H9 (cell line): ENCODE measurements at regions not wholly inside any gene's neighbourhood (a gene's known extent, or its start where the extent isn't known, plus 50 kb on each side); places are given as distances from the start of the nearest gene placed in this dataset.

Experiments
- DNase-seq: peaks from one replicate; pipeline ENCODE4 v3.0.0-alpha.2; 2017
- H2AFZ ChIP-seq: one replicate; pipeline ENCODE4 v1.6.1; 2013; ENCODE audit warnings: mild to moderate bottlenecking, low read length, control low read depth, moderate library complexity
- H2AK5ac ChIP-seq: 2 replicates; pipeline ENCODE4 v1.6.1; 2013; ENCODE audit warnings: low read length, control low read depth, mixed read lengths; ENCODE audit not compliant: insufficient read length
- H2BK120ac ChIP-seq: one replicate; pipeline ENCODE4 v1.6.1; 2013; ENCODE audit warnings: low read depth, mild to moderate bottlenecking, low read length, control low read depth, inconsistent platforms; ENCODE audit not compliant: poor library complexity, severe bottlenecking
- H2BK12ac ChIP-seq: 2 replicates; pipeline ENCODE4 v1.6.1; 2013; ENCODE audit warnings: low read length, control low read depth, mixed read lengths, low read depth; ENCODE audit not compliant: insufficient read length
- H2BK15ac ChIP-seq: 2 replicates; pipeline ENCODE4 v1.6.1; 2013; ENCODE audit warnings: low read depth, low read length, control low read depth
- H2BK20ac ChIP-seq: one replicate; pipeline ENCODE4 v1.6.1; 2013; ENCODE audit warnings: low read depth, mild to moderate bottlenecking, low read length, control low read depth, inconsistent platforms; ENCODE audit not compliant: poor library complexity, severe bottlenecking
- H2BK5ac ChIP-seq: 2 replicates; pipeline ENCODE4 v1.6.1; 2013; ENCODE audit warnings: low read length, control low read depth, mixed read lengths; ENCODE audit not compliant: insufficient read length
- H3K14ac ChIP-seq: 2 replicates; pipeline ENCODE4 v1.6.1; 2013; ENCODE audit warnings: low read length, control low read depth; ENCODE audit not compliant: insufficient read depth
- H3K18ac ChIP-seq: 2 replicates; pipeline ENCODE4 v1.6.1; 2013; ENCODE audit warnings: low read depth, mild to moderate bottlenecking, mixed read lengths, low read length, control low read depth; ENCODE audit not compliant: insufficient read length
- H3K23ac ChIP-seq: 2 replicates; pipeline ENCODE4 v1.6.1; 2013; ENCODE audit warnings: low read length, control low read depth, mixed read lengths, low read depth; ENCODE audit not compliant: insufficient read length
- H3K23me2 ChIP-seq: 2 replicates; pipeline ENCODE4 v1.6.1; 2013; ENCODE audit warnings: low read depth, mild to moderate bottlenecking, mixed read lengths, low read length, control low read depth; ENCODE audit not compliant: insufficient read length, poor library complexity, severe bottlenecking
- H3K27ac ChIP-seq: 2 replicates; pipeline ENCODE4 v1.5.1; 2013; ENCODE audit warnings: low read length, control low read depth, mixed read lengths, low read depth; ENCODE audit not compliant: insufficient read length
- H3K27me3 ChIP-seq: 2 replicates; pipeline ENCODE4 v1.6.1; 2013; ENCODE audit warnings: low read length, control low read depth, inconsistent platforms; ENCODE audit not compliant: insufficient read depth
- H3K4ac ChIP-seq: 2 replicates; pipeline ENCODE4 v1.6.1; 2013; ENCODE audit warnings: low read depth, mild to moderate bottlenecking, control low read depth, inconsistent platforms, low read length, moderate library complexity
- H3K4me1 ChIP-seq: 2 replicates; pipeline ENCODE4 v1.6.1; 2013; ENCODE audit warnings: low read length, control low read depth, inconsistent platforms; ENCODE audit not compliant: insufficient read depth
- H3K4me2 ChIP-seq: 2 replicates; pipeline ENCODE4 v1.6.1; 2013; ENCODE audit warnings: low read length, control low read depth, mixed read lengths; ENCODE audit not compliant: insufficient read length, insufficient read depth
- H3K56ac ChIP-seq: 2 replicates; pipeline ENCODE4 v1.6.1; 2013; ENCODE audit warnings: low read depth, mild to moderate bottlenecking, mixed read lengths, low read length, control low read depth; ENCODE audit not compliant: insufficient read length
- H3K79me1 ChIP-seq: 2 replicates; pipeline ENCODE4 v1.6.1; 2013; ENCODE audit warnings: low read depth, mild to moderate bottlenecking, moderate library complexity, low read length, control low read depth, inconsistent platforms; ENCODE audit not compliant: insufficient read depth, poor library complexity, severe bottlenecking
- H3K79me2 ChIP-seq: 2 replicates; pipeline ENCODE4 v1.6.1; 2013; ENCODE audit warnings: low read length, control low read depth, inconsistent platforms; ENCODE audit not compliant: insufficient read depth
- H3K9ac ChIP-seq: 2 replicates; pipeline ENCODE4 v1.6.1; 2013; ENCODE audit warnings: low read length, control low read depth, mixed read lengths; ENCODE audit not compliant: insufficient read length; ENCODE audit errors: extremely low read depth
- H3K9me3 ChIP-seq: one replicate; pipeline ENCODE4 v1.6.1; 2013; ENCODE audit warnings: low read depth, low read length, inconsistent platforms; ENCODE audit not compliant: control insufficient read depth
- H3T11ph ChIP-seq: one replicate; pipeline ENCODE4 v1.6.1; 2013; ENCODE audit warnings: mild to moderate bottlenecking, low read length, control low read depth, inconsistent platforms
- H4K20me1 ChIP-seq: one replicate; pipeline ENCODE4 v1.6.1; 2013; ENCODE audit not compliant: control insufficient read depth, insufficient read length, insufficient read depth
- H4K5ac ChIP-seq: 2 replicates; pipeline ENCODE4 v1.6.1; 2013; ENCODE audit warnings: low read depth, mild to moderate bottlenecking, mixed read lengths, low read length, control low read depth; ENCODE audit not compliant: insufficient read length
- H4K8ac ChIP-seq: replicated peaks from 2 replicates; pipeline ENCODE4 v1.6.1; 2013; ENCODE audit warnings: low read length, control low read depth, mixed read lengths, low read depth; ENCODE audit not compliant: insufficient read length
- H4K91ac ChIP-seq: 2 replicates; pipeline ENCODE4 v1.6.1; 2013; ENCODE audit warnings: low read depth, mild to moderate bottlenecking, moderate library complexity, mixed read lengths, low read length, control low read depth; ENCODE audit not compliant: insufficient read length
- H3K27ac Mint-ChIP-seq, 3 experiments: 2 replicates in 2 of 3; 3 replicates in 1 of 3; pipeline ENCODE4 v1.8.0; 2020 to 2021; ENCODE audit warnings: mixed read lengths in 3 of 3, mild to moderate bottlenecking in 1 of 3, moderate library complexity in 1 of 3
- H3K27me3 Mint-ChIP-seq: 2 replicates; pipeline ENCODE4 v1.8.0; 2021; ENCODE audit warnings: low read depth, mild to moderate bottlenecking, moderate library complexity, mixed read lengths
- H3K36me3 Mint-ChIP-seq, 3 experiments: 2 replicates in 2 of 3; 3 replicates in 1 of 3; pipeline ENCODE4 v1.8.0; 2020 to 2021; ENCODE audit warnings: low read depth in 3 of 3, mixed read lengths in 3 of 3; ENCODE audit not compliant: insufficient read depth in 1 of 3
- H3K4me1 Mint-ChIP-seq, 2 experiments: 2 replicates each; pipeline ENCODE4 v1.8.0; 2020; ENCODE audit warnings: mixed read lengths in 2 of 2
- H3K4me3 Mint-ChIP-seq, 2 experiments: 2 replicates in 1 of 2; 3 replicates in 1 of 2; pipeline ENCODE4 v1.8.0; 2020 to 2021; ENCODE audit warnings: mild to moderate bottlenecking in 2 of 2, mixed read lengths in 2 of 2, moderate library complexity in 1 of 2
- H3K9me3 Mint-ChIP-seq, 2 experiments: 2 replicates in 1 of 2; 3 replicates in 1 of 2; pipeline ENCODE4 v1.8.0; 2020; ENCODE audit warnings: mild to moderate bottlenecking in 2 of 2, mixed read lengths in 2 of 2, moderate library complexity in 1 of 2
- WGBS: extraction: QIAGEN DNeasy Blood & Tissue Kit; methylation state at CpG from one replicate; pipeline ENCODE4 v1.1.7; 2013; ENCODE audit warnings: missing lambda C conversion rate, low lambda C conversion rate, mixed read lengths; ENCODE audit not compliant: insufficient read length; ENCODE audit errors: extremely low coverage; 5-methylcytosine and 5-hydroxymethylcytosine counted together
- TF ChIP-seq, protein P1 (sequence below): fragments of 200-600 bp; sonication (generic); conservative IDR thresholded peaks from 3 replicates; pipeline ENCODE4 v1.8.0; 2021; ENCODE audit warnings: antibody characterized with exemption, mild to moderate bottlenecking

DNA sequence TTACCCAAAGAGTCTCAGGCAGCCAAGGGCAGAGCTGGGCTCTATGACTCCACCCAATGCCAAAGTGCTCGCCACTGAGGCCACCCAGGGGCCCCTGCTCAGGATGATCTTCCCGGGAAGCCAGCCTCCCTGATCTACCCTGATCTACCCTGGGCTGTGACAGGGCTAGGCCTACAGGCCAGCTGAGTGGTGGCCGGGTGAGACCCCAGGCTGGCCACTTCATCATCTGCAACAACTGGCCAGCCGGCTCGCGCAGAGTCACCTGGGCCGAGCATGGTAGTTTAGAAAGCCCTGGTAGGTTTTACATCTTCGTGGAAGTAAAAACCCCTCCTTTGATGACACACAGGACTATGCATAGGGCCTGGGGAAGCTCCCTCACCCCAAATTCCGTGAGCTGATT is 276.3 kb downstream of the NDUFA10 start:
- Histone ChIP-seq H3K79me1 (no peaks in the 10 kb centered on the region), H3K9ac (no peak overlapping the region), H4K5ac (no peak overlapping the region), H2BK20ac (no peak overlapping the region), H2BK15ac (no peak overlapping the region), H3K27ac (no peak overlapping the region), H3K23ac (no peak overlapping the region), H2BK12ac (no peak overlapping the region), H4K91ac (no peak overlapping the region), H3T11ph (no peak overlapping the region), H3K27me3 (no peaks in the 10 kb centered on the region), H2BK5ac (no peak overlapping the region), H3K14ac (no peak overlapping the region), H3K4me1 (no peaks in the 10 kb centered on the region), H3K56ac (no peak overlapping the region), H3K4me2 (no peak overlapping the region), H3K23me2 (no peaks in the 10 kb centered on the region), H2AK5ac (no peak overlapping the region), H4K20me1 (no peaks in the 10 kb centered on the region), H4K8ac (no peak overlapping the region), H3K79me2 (no peaks in the 10 kb centered on the region), H3K18ac (no peak overlapping the region), H3K4ac (no peak overlapping the region), H2BK120ac (no peak overlapping the region), H2AFZ (no peak overlapping the region), H3K9me3 (no peaks in the 10 kb centered on the region)
- no peaks in the 10 kb centered on the region for H3K9me3 Mint-ChIP-seq
- H3K4me3 Mint-ChIP-seq: no peak overlapping the region
- H3K27ac Mint-ChIP-seq: no peak overlapping the region
- H3K4me1 Mint-ChIP-seq: peaks cover 8 to 12% of the 10 kb centered on the region in 2 experiments
- H3K27me3 Mint-ChIP-seq: peaks cover 5% of the 10 kb centered on the region; the same call in 1 of the 2 replicates
- TF ChIP-seq, protein P1, sequence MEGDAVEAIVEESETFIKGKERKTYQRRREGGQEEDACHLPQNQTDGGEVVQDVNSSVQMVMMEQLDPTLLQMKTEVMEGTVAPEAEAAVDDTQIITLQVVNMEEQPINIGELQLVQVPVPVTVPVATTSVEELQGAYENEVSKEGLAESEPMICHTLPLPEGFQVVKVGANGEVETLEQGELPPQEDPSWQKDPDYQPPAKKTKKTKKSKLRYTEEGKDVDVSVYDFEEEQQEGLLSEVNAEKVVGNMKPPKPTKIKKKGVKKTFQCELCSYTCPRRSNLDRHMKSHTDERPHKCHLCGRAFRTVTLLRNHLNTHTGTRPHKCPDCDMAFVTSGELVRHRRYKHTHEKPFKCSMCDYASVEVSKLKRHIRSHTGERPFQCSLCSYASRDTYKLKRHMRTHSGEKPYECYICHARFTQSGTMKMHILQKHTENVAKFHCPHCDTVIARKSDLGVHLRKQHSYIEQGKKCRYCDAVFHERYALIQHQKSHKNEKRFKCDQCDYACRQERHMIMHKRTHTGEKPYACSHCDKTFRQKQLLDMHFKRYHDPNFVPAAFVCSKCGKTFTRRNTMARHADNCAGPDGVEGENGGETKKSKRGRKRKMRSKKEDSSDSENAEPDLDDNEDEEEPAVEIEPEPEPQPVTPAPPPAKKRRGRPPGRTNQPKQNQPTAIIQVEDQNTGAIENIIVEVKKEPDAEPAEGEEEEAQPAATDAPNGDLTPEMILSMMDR: no peak
- DNase-seq: no peak
- WGBS: no CpG with 5 or more reads among the region's 9 CpGs
- H3K36me3 Mint-ChIP-seq: no peaks in the 10 kb centered on the region
